Astrocyte (in vitro differentiated cells and primary cell): ENCODE measurements at regions not wholly inside any gene's neighbourhood (a gene's known extent, or its start where the extent isn't known, plus 50 kb on each side); places are given as distances from the start of the nearest gene placed in this dataset.

Source experiments
- EZH2 ChIP-seq: IDR thresholded peaks from 2 replicates; pipeline ENCODE4 v1.6.1; 2012; ENCODE audit warnings: mild to moderate bottlenecking, low read length, inconsistent platforms; ENCODE audit not compliant: insufficient read depth
- TF ChIP-seq, protein P1 (sequence below): IDR thresholded peaks from 2 replicates; pipeline ENCODE4 v1.5.1; 2011; ENCODE audit warnings: low read depth, mild to moderate bottlenecking, inconsistent platforms, low read length, moderate library complexity; ENCODE audit not compliant: insufficient read depth

DNA sequence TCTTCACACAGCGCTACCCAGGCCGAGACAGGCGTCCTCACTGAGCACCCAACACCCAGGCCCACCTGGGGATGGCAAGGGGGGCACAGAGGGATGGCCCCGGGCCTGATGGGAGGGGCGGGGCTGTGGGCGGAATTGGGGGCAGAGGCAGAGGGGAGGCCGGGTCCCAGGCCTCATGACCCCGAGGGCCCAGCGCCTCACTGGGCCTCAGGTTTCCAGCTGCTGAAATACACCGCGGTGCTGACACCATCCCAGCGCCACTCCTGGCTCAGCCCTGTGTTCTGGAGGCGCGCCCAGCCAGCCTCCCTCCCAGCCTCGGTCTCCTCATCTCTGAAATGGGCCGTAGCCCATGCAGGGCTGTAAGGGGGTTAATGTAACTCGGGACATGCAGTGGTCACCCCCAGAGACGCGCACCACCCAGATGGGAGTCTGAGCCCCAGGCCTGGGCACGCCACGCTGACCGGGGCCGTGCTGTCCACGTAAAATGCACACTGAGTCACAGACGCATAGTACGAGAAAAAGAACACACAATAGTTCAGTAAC lies 82.3 kb downstream of the UNCX start:
- TF ChIP-seq, protein P1, sequence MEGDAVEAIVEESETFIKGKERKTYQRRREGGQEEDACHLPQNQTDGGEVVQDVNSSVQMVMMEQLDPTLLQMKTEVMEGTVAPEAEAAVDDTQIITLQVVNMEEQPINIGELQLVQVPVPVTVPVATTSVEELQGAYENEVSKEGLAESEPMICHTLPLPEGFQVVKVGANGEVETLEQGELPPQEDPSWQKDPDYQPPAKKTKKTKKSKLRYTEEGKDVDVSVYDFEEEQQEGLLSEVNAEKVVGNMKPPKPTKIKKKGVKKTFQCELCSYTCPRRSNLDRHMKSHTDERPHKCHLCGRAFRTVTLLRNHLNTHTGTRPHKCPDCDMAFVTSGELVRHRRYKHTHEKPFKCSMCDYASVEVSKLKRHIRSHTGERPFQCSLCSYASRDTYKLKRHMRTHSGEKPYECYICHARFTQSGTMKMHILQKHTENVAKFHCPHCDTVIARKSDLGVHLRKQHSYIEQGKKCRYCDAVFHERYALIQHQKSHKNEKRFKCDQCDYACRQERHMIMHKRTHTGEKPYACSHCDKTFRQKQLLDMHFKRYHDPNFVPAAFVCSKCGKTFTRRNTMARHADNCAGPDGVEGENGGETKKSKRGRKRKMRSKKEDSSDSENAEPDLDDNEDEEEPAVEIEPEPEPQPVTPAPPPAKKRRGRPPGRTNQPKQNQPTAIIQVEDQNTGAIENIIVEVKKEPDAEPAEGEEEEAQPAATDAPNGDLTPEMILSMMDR: no peak
- no peak for TF ChIP-seq EZH2
